ENCODE measurements at regions not wholly inside any gene's neighbourhood (a gene's known extent, or its start where the extent isn't known, plus 50 kb on each side); places are given as distances from the start of the nearest gene placed in this dataset.

- Histone ChIP-seq H3K4me1 (no peaks in the 10 kb centered on the region), H3K9me3 (no peaks in the 10 kb centered on the region), H3K36me3 (no peaks in the 10 kb centered on the region), H3K27me3 (no peaks in the 10 kb centered on the region), H3K4me3 (no peak overlapping the region), H3K27ac (no peak overlapping the region)
- DNase-seq (ENCODE audit: low spot score in 2 of 2) = no peak
- intact Hi-C loops (cut with DNase I; ENCODE audit: low total_unique reads) = no loop called here
- TF ChIP-seq POLR2AphosphoS5 (IDR thresholded peaks at IDR 0.05) (no peak), CTCF (IDR thresholded peaks at IDR 0.05) (no peak), POLR2A (IDR thresholded peaks at IDR 0.05) (no peak)
These were observed 57.4 kb upstream of the ADO start for GRCh38 chr10:62746951-62747729.

GRCh38 chr10:62748386-62748785 lies 56.1 kb upstream of the ADO start:
- no peaks in the 10 kb centered on the region for H3K27me3 ChIP-seq
- no peaks in the 10 kb centered on the region for H3K36me3 ChIP-seq
- H3K9me3 ChIP-seq = no peaks in the 10 kb centered on the region
- no peak overlapping the region for H3K4me3 ChIP-seq
- H3K27ac ChIP-seq = no peak overlapping the region
- H3K4me1 ChIP-seq = no peaks in the 10 kb centered on the region
- intact Hi-C loops (cut with DNase I; ENCODE audit: low total_unique reads) = no loop called here
- TF ChIP-seq POLR2AphosphoS5 (IDR thresholded peaks at IDR 0.05) (no peak), POLR2A (IDR thresholded peaks at IDR 0.05) (no peak), CTCF (IDR thresholded peaks at IDR 0.05) (no peak)
- no peak for DNase-seq (ENCODE audit: low spot score in 2 of 2)

GRCh38 chr10:62749093-62749683 lies 55.3 kb upstream of the ADO start:
- H3K4me1 ChIP-seq = no peaks in the 10 kb centered on the region
- no peak overlapping the region for H3K4me3 ChIP-seq
- no peak overlapping the region for H3K27ac ChIP-seq
- no peaks in the 10 kb centered on the region for H3K27me3 ChIP-seq
- TF ChIP-seq POLR2A (IDR thresholded peaks at IDR 0.05) = no peak
- TF ChIP-seq POLR2AphosphoS5 (IDR thresholded peaks at IDR 0.05) = no peak
- no peak for TF ChIP-seq CTCF (IDR thresholded peaks at IDR 0.05)
- H3K36me3 ChIP-seq = no peaks in the 10 kb centered on the region
- no peaks in the 10 kb centered on the region for H3K9me3 ChIP-seq
- intact Hi-C loops (cut with DNase I; ENCODE audit: low total_unique reads) = no loop called here
- DNase-seq (ENCODE audit: low spot score in 2 of 2) = no peak

Data from breast epithelium (tissue), 4 donors.